ENCODE measurements at regions not wholly inside any gene's neighbourhood (a gene's known extent, or its start where the extent isn't known, plus 50 kb on each side); places are given as distances from the start of the nearest gene placed in this dataset.

GRCh38 chr10:3972460-3973301, 187.7 kb upstream of the KLF6 start:
- Histone ChIP-seq H3K4me2 (ENCODE audit: control insufficient read depth, extremely low read depth, insufficient read depth, low read depth, low read length) (no peak overlapping the region), H2AFZ (ENCODE audit: control insufficient read depth, low read length) (peak overlapping the region; percentile 26), H3K27ac (ENCODE audit: control insufficient read depth, insufficient read depth, low read length) (no peak overlapping the region), H3K4me3 (ENCODE audit: control insufficient read depth in 2 of 3, extremely low read depth in 1 of 3, insufficient read depth in 2 of 3, low read depth in 1 of 3, low read length in 3 of 3) (no peak overlapping the region), H3K36me3 (ENCODE audit: control insufficient read depth in 2 of 2, extremely low read depth in 1 of 2, insufficient read depth in 2 of 2, low read length in 2 of 2) (no peaks in the 10 kb centered on the region), H3K27me3 (ENCODE audit: control insufficient read depth, extremely low read depth, insufficient read depth, low read length) (no peaks in the 10 kb centered on the region), H3K9ac (ENCODE audit: control insufficient read depth, extremely low read depth, insufficient read depth, low read length) (no peak overlapping the region), H3K9me3 (ENCODE audit: control insufficient read depth, low read depth, low read length) (no peaks in the 10 kb centered on the region), H4K20me1 (ENCODE audit: control insufficient read depth, extremely low read depth, insufficient read depth, low read length) (no peaks in the 10 kb centered on the region), H3K4me1 (ENCODE audit: control insufficient read depth, extremely low read depth, insufficient read depth, low read length) (peaks cover 11% of the 10 kb centered on the region), H3K79me2 (ENCODE audit: control insufficient read depth, insufficient read depth, low read length) (no peaks in the 10 kb centered on the region), H3K9me1 (ENCODE audit: control insufficient read depth, extremely low read depth, insufficient read depth, low read length) (no peaks in the 10 kb centered on the region)
- TF ChIP-seq CTCF (optimal IDR thresholded peaks at IDR 0.05 in 1 of 3, IDR thresholded peaks at IDR 0.05 in 1 of 3, conservative IDR thresholded peaks at IDR 0.05 in 1 of 3; ENCODE audit: extremely low read depth in 1 of 3, insufficient read depth in 2 of 3, low read length in 3 of 3) (no peak), EZH2 (IDR thresholded peaks at IDR 0.05; ENCODE audit: low read length) (no peak)
- DNase-seq (ENCODE audit: low read depth, low spot score) (no peak), FAIRE-seq (no peak)
- dilution Hi-C loops (cut with MboI; ENCODE audit: extremely low pct_ligation_motif_present, low sequenced_read_pairs), result no loop called here

GRCh38 chr10:3971713-3972112, 186.7 kb upstream of the KLF6 start:
- no peaks in the 10 kb centered on the region for H3K9me3 ChIP-seq (ENCODE audit: control insufficient read depth, low read depth, low read length)
- H3K4me3 ChIP-seq (ENCODE audit: control insufficient read depth in 2 of 3, extremely low read depth in 1 of 3, insufficient read depth in 2 of 3, low read depth in 1 of 3, low read length in 3 of 3), result no peak overlapping the region
- H3K9ac ChIP-seq (ENCODE audit: control insufficient read depth, extremely low read depth, insufficient read depth, low read length), result no peak overlapping the region
- dilution Hi-C loops (cut with MboI; ENCODE audit: extremely low pct_ligation_motif_present, low sequenced_read_pairs), result no loop called here
- H3K27ac ChIP-seq (ENCODE audit: control insufficient read depth, insufficient read depth, low read length), result no peak overlapping the region
- no peaks in the 10 kb centered on the region for H3K36me3 ChIP-seq (ENCODE audit: control insufficient read depth in 2 of 2, extremely low read depth in 1 of 2, insufficient read depth in 2 of 2, low read length in 2 of 2)
- FAIRE-seq (no peak), DNase-seq (ENCODE audit: low read depth, low spot score) (no peak)
- TF ChIP-seq EZH2 (IDR thresholded peaks at IDR 0.05; ENCODE audit: low read length) (no peak), CTCF (optimal IDR thresholded peaks at IDR 0.05 in 1 of 3, IDR thresholded peaks at IDR 0.05 in 1 of 3, conservative IDR thresholded peaks at IDR 0.05 in 1 of 3; ENCODE audit: extremely low read depth in 1 of 3, insufficient read depth in 2 of 3, low read length in 3 of 3) (no peak)
- no peak overlapping the region for H2AFZ ChIP-seq (ENCODE audit: control insufficient read depth, low read length)
- H3K27me3 ChIP-seq (ENCODE audit: control insufficient read depth, extremely low read depth, insufficient read depth, low read length), result no peaks in the 10 kb centered on the region
- no peaks in the 10 kb centered on the region for H4K20me1 ChIP-seq (ENCODE audit: control insufficient read depth, extremely low read depth, insufficient read depth, low read length)
- H3K4me1 ChIP-seq (ENCODE audit: control insufficient read depth, extremely low read depth, insufficient read depth, low read length), result peaks cover 11% of the 10 kb centered on the region
- H3K4me2 ChIP-seq (ENCODE audit: control insufficient read depth, extremely low read depth, insufficient read depth, low read depth, low read length), result no peak overlapping the region
- H3K79me2 ChIP-seq (ENCODE audit: control insufficient read depth, insufficient read depth, low read length), result no peaks in the 10 kb centered on the region
- no peaks in the 10 kb centered on the region for H3K9me1 ChIP-seq (ENCODE audit: control insufficient read depth, extremely low read depth, insufficient read depth, low read length)

Data from keratinocyte (primary cell).